Spleen (tissue), 7 donors: ENCODE measurements at regions not wholly inside any gene's neighbourhood (a gene's known extent, or its start where the extent isn't known, plus 50 kb on each side); places are given as distances from the start of the nearest gene placed in this dataset.

Source experiments
- POLR2A ChIP-seq, 3 donors: fragments of 450-650 bp; IDR thresholded peaks; one replicate each; pipeline ENCODE4 v1.5.1; 2017; ENCODE audit warnings: antibody characterized with exemption in 3 of 3, mild to moderate bottlenecking in 1 of 3
- POLR2AphosphoS5 ChIP-seq, 3 donors: sonication (generic); formaldehyde crosslinking; IDR thresholded peaks; one replicate each; pipeline ENCODE4 v1.5.1; 2017; ENCODE audit warnings: antibody characterized with exemption in 3 of 3
- TF ChIP-seq, protein P1 (sequence below), 11 experiments: fragments of 200-600 bp in 7 of 11; fragments of 450-650 bp in 4 of 11; sonication (generic) in 4 of 11; IDR thresholded peaks in 8 of 11; conservative IDR thresholded peaks in 3 of 11; 1 replicate in 7 of 11; 2 replicates in 4 of 11; pipeline versions ENCODE4 v1.4.0 to v1.8.0; 2016 to 2021; ENCODE audit warnings: antibody characterized with exemption in 11 of 11, inconsistent platforms in 4 of 11, mild to moderate bottlenecking in 1 of 11
- donor health status: DM: no; HTN: no; CAD: no; lungs with moderate emphysema.
- donor health status: DM: no; HTN: no; CAD: no.
- donor health status: DM: no; HTN: no; CAD: no.

DNA sequence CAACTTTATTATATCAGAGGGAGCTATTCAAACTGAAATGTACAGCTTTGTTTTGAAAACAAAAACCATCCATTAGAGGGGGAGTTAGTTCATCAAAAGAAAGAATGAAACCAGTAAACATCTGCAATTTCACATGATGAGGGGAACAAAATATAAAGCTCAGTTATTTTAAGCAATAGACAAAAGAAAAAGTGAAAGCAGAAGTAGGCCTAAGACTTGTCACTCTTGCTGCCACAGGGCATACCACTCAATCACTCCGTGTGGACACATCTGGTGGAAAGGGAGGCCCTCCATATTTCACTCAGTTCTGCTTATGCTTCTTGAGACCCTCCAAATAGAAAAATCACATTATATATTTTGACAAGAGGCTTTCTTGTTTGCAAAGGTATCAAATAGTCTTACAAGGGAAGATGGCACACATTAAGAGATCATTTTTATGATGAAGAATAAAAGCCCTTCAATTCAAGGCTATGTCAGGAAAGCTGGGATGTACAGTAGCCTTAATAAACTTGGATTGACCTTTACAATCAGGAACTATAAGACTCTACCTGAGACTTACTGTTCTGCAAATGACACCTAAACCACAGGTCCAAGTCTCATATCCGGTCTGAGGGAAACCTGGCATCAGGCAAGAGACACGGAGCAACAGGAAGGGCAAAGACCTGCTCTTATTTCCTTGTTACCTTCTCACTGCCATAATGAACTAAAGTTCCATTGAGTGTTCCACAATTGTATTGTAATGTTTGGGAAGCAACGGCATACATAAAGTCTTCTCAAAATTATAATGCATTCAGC lies 222.5 kb upstream of the GRIP1 start:
- TF ChIP-seq, protein P1, sequence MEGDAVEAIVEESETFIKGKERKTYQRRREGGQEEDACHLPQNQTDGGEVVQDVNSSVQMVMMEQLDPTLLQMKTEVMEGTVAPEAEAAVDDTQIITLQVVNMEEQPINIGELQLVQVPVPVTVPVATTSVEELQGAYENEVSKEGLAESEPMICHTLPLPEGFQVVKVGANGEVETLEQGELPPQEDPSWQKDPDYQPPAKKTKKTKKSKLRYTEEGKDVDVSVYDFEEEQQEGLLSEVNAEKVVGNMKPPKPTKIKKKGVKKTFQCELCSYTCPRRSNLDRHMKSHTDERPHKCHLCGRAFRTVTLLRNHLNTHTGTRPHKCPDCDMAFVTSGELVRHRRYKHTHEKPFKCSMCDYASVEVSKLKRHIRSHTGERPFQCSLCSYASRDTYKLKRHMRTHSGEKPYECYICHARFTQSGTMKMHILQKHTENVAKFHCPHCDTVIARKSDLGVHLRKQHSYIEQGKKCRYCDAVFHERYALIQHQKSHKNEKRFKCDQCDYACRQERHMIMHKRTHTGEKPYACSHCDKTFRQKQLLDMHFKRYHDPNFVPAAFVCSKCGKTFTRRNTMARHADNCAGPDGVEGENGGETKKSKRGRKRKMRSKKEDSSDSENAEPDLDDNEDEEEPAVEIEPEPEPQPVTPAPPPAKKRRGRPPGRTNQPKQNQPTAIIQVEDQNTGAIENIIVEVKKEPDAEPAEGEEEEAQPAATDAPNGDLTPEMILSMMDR (IDR thresholded peaks at IDR 0.05 in 8 of 11, conservative IDR thresholded peaks at IDR 0.05 in 3 of 11), result no peak
- TF ChIP-seq POLR2AphosphoS5 (IDR thresholded peaks at IDR 0.05) (no peak), POLR2A (IDR thresholded peaks at IDR 0.05) (no peak)
